ENCODE measurements at regions not wholly inside any gene's neighbourhood (a gene's known extent, or its start where the extent isn't known, plus 50 kb on each side); places are given as distances from the start of the nearest gene placed in this dataset.
"Not testable (repeated sequence)": the region's sequence is repeated elsewhere in the genome, so short reads cannot be mapped to it uniquely, and the experiment has no call there.

DNA sequence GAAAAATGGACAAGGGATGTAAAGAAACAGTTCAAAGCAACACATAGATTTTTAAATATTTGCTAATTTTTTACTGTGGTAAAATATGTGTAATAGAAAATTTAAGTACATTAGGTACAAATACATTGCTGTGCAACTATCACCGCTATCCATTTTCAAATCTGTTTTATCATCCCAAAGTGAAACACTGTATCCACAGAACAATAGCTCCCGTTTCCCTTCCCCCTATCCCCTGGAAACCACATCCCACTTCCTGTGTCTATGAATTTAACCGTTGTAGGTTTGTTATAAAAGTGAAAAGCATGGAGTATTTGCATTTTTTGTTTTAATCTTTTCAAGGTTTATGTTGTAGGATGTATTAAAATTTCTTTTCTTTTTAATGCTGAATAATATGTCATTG is 152.9 kb upstream of the HSFY1 start:
- not testable (repeated sequence) for H3K4me3 Mint-ChIP-seq; H3K36me3 Mint-ChIP-seq (ENCODE audit: insufficient read depth in 2 of 2); DNase-seq; H3K27ac Mint-ChIP-seq; H3K27me3 Mint-ChIP-seq (ENCODE audit: low read depth); H3K4me1 Mint-ChIP-seq (ENCODE audit: low read depth); ATAC-seq (replicated peaks in 1 of 2); H3K9me3 Mint-ChIP-seq

DNA sequence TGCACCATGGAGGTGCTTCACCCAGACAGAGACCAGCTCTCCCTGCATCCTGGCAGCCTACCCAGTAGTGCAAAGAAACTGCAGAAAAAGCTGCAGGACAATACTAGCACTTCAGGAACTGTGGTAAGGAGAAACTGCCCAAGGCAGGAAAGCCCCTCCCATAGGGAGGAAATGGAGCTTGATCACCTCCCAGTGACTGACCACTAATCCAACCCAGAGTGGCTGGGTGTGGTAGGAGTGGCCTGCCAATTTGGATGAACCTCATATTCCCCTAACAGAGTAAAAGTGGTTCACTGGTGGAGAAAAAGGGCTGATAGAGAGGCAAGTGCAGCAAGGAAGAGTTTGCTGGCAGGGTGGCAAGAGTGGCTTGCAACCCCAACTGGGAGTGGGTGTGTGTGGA is 125.7 kb upstream of the HSFY1 start:
- not testable (repeated sequence) for DNase-seq; H3K36me3 Mint-ChIP-seq (ENCODE audit: insufficient read depth in 2 of 2); ATAC-seq (replicated peaks in 1 of 2); H3K9me3 Mint-ChIP-seq; H3K4me3 Mint-ChIP-seq; H3K4me1 Mint-ChIP-seq (ENCODE audit: low read depth); H3K27me3 Mint-ChIP-seq (ENCODE audit: low read depth); H3K27ac Mint-ChIP-seq

DNA sequence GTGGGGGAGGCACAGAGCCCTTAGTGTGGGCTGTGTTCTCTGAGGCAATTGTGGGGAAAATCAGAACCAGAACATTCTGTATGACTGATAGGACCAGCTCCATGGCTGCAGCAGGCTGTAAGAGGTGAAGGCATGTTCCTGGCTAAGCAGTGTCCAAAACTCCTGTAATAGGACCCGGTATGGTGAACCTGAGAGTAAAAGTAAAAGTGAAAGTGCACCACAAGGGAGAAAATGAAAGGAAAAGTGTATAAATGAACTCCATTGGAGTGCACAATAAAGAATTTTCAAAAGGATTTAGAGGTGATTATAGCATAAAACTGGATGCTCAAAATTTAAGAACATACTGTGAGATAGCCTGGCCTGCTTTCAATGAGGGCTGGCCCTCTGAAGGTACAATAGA is 125.1 kb upstream of the HSFY1 start:
- H3K4me3 Mint-ChIP-seq; DNase-seq; H3K27me3 Mint-ChIP-seq (ENCODE audit: low read depth); H3K27ac Mint-ChIP-seq; H3K9me3 Mint-ChIP-seq; H3K4me1 Mint-ChIP-seq (ENCODE audit: low read depth); H3K36me3 Mint-ChIP-seq (ENCODE audit: insufficient read depth in 2 of 2): not testable (repeated sequence)
- ATAC-seq (replicated peaks in 1 of 2), result peak in 1 of 2 donors; percentile 42

DNA sequence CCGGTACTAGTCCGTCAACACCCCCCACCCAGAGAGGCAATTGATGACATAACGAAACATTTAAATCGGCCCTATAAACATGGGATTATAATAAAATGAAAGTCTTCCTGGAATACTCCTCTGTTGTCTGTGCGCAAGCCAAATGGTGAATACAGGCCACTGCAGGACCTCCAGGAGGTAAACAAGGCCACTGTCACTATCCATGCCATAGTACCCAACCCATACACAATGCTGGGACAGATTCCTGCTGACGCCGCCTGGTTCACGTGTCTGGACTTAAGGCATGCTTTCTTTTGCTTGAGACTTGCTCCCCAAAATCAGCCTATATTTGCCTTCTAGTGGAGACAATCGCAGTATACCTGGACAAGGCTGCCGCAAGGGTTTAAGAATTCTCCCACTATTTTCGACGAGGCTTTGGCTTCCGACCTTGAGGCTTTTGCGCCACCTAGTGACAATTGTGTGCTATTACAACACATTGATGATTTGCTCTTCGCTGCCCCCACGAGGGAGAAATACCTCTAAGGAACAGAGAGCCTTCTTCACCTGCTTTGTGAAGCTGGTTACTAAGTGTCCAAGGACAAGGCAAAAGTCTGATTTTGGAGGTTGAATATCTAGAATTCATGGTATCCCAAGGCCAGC is 122.4 kb upstream of the HSFY1 start:
- H3K4me3 Mint-ChIP-seq; H3K27me3 Mint-ChIP-seq (ENCODE audit: low read depth); H3K9me3 Mint-ChIP-seq; DNase-seq; H3K4me1 Mint-ChIP-seq (ENCODE audit: low read depth); H3K27ac Mint-ChIP-seq; ATAC-seq (replicated peaks in 1 of 2); H3K36me3 Mint-ChIP-seq (ENCODE audit: insufficient read depth in 2 of 2): not testable (repeated sequence)

DNA sequence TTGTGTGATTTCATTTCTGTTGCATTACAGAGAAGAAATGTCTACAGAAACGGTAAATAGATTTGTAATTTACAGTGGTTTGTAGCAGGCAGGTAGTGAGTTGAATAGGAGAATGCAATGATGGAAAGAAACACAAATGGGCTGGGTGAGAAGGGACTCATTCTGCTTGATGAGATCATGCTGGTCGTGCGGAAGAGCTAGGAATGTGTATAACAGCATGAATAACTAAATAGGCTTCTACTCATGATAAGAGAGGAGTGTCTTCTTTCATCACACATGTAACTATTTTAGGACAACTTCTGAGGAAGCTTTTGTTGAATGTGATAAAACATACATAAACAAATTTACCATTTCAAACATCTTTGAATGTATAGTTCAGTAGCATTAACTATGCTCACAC is 113.0 kb upstream of the HSFY1 start:
- H3K36me3 Mint-ChIP-seq (ENCODE audit: insufficient read depth in 2 of 2); H3K4me3 Mint-ChIP-seq; H3K4me1 Mint-ChIP-seq (ENCODE audit: low read depth); H3K9me3 Mint-ChIP-seq; DNase-seq; H3K27me3 Mint-ChIP-seq (ENCODE audit: low read depth); H3K27ac Mint-ChIP-seq; ATAC-seq (replicated peaks in 1 of 2): not testable (repeated sequence)

DNA sequence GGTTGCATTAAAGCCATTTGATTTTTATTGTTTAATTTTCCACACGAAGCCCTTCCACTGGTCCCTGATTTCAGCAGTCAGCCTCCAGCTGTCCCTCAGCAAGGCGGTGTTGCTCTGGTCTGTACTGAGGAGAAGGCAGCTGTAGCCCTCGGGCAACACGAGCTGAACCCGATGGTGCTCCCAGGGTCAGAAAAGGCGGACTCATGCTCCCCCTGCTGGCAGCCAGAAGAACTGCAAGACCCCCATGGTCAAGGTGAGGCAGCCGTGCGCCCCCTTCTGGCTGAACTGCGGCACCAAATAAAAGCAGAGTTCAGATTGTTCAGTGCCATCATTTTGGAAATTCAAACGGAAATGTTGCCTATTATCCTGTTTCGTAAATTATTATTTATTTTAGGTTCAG is 100.7 kb upstream of the HSFY1 start:
- not testable (repeated sequence) for DNase-seq; H3K27me3 Mint-ChIP-seq (ENCODE audit: low read depth); H3K9me3 Mint-ChIP-seq; H3K27ac Mint-ChIP-seq; H3K4me3 Mint-ChIP-seq; H3K36me3 Mint-ChIP-seq (ENCODE audit: insufficient read depth in 2 of 2); H3K4me1 Mint-ChIP-seq (ENCODE audit: low read depth)
- peak in 1 of 2 donors; percentile 64 for ATAC-seq (replicated peaks in 1 of 2)

DNA sequence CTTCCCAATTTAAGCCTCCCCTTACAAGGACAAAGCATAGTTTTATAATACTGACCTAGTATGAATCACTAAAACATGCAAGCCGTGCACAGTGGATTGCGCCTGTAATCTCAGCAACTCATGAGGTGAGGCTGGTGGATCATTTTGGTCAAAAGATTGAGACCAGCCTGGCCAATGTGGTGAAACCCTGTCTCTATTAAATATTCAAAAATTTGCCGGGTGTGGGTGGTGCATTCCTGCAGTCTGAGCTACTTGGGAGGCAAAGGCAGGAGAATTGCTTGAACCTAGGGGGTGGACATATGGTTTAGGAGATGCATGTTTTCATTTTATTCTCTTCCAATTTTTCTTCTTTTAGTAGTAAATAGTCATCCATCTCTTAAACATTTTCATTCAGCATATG is 93.7 kb upstream of the HSFY1 start:
- not testable (repeated sequence) for H3K27me3 Mint-ChIP-seq (ENCODE audit: low read depth); H3K4me3 Mint-ChIP-seq; H3K9me3 Mint-ChIP-seq; H3K36me3 Mint-ChIP-seq (ENCODE audit: insufficient read depth in 2 of 2); H3K27ac Mint-ChIP-seq; H3K4me1 Mint-ChIP-seq (ENCODE audit: low read depth); ATAC-seq (replicated peaks in 1 of 2); DNase-seq

DNA sequence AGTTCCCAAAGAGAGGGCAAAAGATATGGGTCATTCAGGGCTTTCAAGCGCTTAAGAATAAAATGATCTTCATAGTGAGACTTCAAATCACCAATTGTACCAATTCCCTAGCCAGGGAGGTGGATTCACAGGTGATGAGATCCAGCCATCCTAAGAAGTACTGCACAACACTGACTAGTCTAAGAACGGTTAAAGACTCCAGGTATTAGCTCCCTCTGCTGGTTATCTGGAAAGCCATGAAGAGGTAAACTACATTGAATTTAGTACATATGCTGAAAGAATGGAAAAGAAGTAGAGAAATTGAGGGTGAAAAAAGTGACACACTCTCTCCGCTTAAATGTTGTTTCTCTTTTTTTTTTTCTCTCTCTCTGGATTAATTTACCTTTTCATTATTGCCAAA is 87.4 kb upstream of the HSFY1 start:
- not testable (repeated sequence) for H3K4me1 Mint-ChIP-seq (ENCODE audit: low read depth); H3K27ac Mint-ChIP-seq; ATAC-seq (replicated peaks in 1 of 2); DNase-seq; H3K36me3 Mint-ChIP-seq (ENCODE audit: insufficient read depth in 2 of 2); H3K4me3 Mint-ChIP-seq; H3K27me3 Mint-ChIP-seq (ENCODE audit: low read depth); H3K9me3 Mint-ChIP-seq

DNA sequence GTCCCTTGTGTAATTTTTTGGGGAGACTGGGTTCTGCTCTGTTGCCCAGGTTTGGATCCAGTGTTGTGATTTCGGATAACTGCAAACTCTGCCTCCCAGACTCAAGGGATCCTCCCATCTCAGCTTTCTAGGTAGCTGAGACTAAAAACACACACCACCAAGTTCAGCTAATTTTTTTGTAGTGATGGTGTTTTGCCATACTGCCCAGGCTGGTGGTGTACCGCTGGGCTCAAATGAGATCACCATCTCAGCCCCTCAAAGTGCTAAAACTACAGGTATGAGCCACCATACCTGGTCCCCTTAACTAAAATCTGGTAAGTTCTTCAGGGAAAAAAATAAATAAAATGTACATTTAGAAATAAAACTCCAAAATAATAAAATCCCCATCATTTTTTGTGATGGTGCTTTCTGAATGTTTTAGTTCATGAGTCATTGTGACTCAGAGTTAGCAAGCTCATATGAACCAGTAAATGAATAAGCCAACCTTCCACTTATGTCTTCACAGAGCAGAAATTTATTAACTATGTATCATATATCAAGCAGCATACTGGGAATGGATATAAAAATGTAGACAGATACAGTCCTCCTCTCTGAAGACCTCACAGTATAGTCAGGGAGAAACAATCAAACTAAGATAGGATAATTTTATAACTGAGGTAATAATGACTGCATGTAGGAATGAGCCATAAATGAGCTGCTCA is 85.2 kb upstream of the HSFY1 start:
- not testable (repeated sequence) for H3K4me3 Mint-ChIP-seq; DNase-seq; H3K4me1 Mint-ChIP-seq (ENCODE audit: low read depth); H3K36me3 Mint-ChIP-seq (ENCODE audit: insufficient read depth in 2 of 2); H3K9me3 Mint-ChIP-seq; H3K27ac Mint-ChIP-seq; H3K27me3 Mint-ChIP-seq (ENCODE audit: low read depth)
- ATAC-seq (replicated peaks in 1 of 2), result peak in 1 of 2 donors; percentile 30

DNA sequence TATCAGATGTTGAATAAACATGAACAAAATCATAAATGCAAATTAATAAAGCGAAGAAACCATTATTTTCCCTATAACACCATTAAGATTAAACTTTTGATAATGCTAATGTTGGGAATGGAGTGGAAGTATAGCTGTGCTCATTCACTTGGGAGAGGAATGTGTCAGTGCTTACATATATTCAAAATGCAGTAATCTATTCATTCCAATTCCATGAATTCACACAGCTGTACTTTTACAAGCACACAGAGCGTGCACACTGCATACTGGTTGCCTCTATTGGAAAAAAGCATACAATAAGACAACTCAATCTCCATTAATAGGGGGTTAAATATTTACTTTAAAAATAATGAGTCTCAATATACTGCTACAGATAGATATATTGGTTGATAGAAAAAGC is 81.7 kb upstream of the HSFY1 start:
- not testable (repeated sequence) for H3K27me3 Mint-ChIP-seq (ENCODE audit: low read depth); H3K4me3 Mint-ChIP-seq; H3K9me3 Mint-ChIP-seq; ATAC-seq (replicated peaks in 1 of 2); H3K27ac Mint-ChIP-seq; H3K4me1 Mint-ChIP-seq (ENCODE audit: low read depth); H3K36me3 Mint-ChIP-seq (ENCODE audit: insufficient read depth in 2 of 2); DNase-seq

DNA sequence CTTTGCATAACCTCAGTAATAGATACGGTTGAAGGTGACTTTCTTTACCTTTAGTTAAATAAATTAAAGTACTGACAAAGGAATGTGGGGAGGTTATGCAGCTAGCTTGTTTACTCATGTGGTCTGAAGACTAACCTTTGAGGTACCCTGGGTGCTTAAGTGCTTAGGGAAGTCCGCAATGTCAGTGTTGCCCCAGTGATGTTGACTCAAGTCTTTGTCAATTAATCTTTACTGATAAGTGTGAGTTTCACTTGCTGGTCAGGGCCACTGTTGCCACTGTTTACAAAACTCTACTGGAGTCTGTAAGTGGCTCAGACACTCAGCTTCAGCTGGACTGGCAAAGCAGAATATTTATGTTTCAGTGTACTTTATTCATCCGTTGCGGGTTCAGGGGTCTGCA is 79.9 kb upstream of the HSFY1 start:
- not testable (repeated sequence) for H3K27ac Mint-ChIP-seq; H3K27me3 Mint-ChIP-seq (ENCODE audit: low read depth); H3K9me3 Mint-ChIP-seq; H3K36me3 Mint-ChIP-seq (ENCODE audit: insufficient read depth in 2 of 2); H3K4me1 Mint-ChIP-seq (ENCODE audit: low read depth); DNase-seq; ATAC-seq (replicated peaks in 1 of 2); H3K4me3 Mint-ChIP-seq

DNA sequence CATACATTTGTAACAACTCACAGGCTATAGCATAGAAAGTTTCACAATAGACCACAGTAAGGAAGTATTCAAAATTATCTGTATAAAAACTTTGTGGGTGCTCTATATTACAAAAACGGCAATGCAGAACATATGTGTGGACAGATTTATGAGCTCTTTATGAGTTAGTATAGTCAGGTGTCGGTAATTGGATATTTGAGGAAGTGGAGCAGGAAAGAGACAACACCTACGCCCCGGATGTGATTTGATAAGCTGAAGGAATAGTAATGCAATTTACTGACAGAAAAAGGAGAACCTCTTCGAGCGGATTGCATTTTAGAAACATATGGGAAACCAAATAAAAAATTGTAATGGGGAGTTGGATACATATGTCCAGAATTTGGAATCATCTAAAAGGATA is 63.2 kb upstream of the HSFY1 start:
- H3K9me3 Mint-ChIP-seq; H3K4me3 Mint-ChIP-seq; H3K27me3 Mint-ChIP-seq (ENCODE audit: low read depth); H3K4me1 Mint-ChIP-seq (ENCODE audit: low read depth); H3K27ac Mint-ChIP-seq; H3K36me3 Mint-ChIP-seq (ENCODE audit: insufficient read depth in 2 of 2); ATAC-seq (replicated peaks in 1 of 2); DNase-seq: not testable (repeated sequence)
